UCSD-AML1 (cell line): ENCODE measurements at regions not wholly inside any gene's neighbourhood (a gene's known extent, or its start where the extent isn't known, plus 50 kb on each side); places are given as distances from the start of the nearest gene placed in this dataset.
A peak's percentile ranks its signal among the peaks of the same experiment; 100 is the strongest.

Experiments
- DNase-seq: peaks from one replicate; lab custom pipeline; 2025; ENCODE audit not compliant: unreplicated experiment; lab: John Stamatoyannopoulos, UW

GRCh38 chr9:2565676-2566340 lies 55.8 kb upstream of the VLDLR start:
- no peak for DNase-seq

- no peak for DNase-seq
These were observed 53.7 kb upstream of the VLDLR start for GRCh38 chr9:2567922-2568321.

GRCh38 chr9:2568689-2569088 lies 52.9 kb upstream of the VLDLR start:
- DNase-seq, result no peak

GRCh38 chr9:2570615-2571479 lies 50.7 kb upstream of the VLDLR start:
- DNase-seq, result peak; percentile 37
